ENCODE measurements at regions not wholly inside any gene's neighbourhood (a gene's known extent, or its start where the extent isn't known, plus 50 kb on each side); places are given as distances from the start of the nearest gene placed in this dataset.

GRCh38 chr10:126851414-126852108 lies 53.7 kb upstream of the DOCK1 start:
- DNase-seq, result no peak

DNA sequence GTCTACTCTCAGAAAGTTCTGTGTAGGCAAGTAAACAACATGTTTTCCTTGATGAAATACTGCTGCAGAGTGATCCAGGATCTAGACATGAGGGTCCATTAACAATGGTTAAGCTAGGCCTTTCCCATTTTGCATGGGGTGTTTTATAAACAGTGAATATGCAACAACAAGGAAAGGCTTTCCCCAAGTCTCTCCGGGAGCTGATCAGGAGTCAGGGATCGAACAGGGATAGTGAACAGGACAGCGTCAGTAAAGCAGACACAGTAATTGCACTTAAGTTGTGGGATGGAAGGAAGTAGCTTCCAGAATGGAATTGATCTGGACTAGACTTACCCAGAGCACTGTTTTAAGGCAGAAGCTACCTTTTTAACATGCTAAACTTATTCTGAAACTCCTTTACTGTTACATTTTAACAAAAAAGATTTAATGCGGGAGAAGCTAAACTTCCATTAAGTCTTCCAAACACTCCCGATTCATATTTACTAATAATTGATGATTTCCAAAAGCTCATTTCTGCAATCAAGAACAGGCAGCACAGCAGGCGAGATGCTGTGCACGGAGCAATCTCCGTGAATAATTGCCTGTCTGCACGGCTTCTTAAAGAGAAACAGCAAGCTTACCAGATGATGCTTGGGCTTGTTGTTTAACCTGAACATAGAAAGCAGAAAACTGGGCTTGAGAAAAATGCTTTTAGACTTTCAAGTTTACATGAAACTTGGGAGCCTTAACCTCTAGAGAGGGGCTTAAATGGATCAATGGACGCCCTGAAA lies 50.3 kb upstream of the DOCK1 start:
- DNase-seq, result no peak
